Ascending aorta (tissue), 2 donors: ENCODE measurements at regions not wholly inside any gene's neighbourhood (a gene's known extent, or its start where the extent isn't known, plus 50 kb on each side); places are given as distances from the start of the nearest gene placed in this dataset.
"Not testable (repeated sequence)": the region's sequence is repeated elsewhere in the genome, so short reads cannot be mapped to it uniquely, and the experiment has no call there.

Source experiments
- DNase-seq, 2 donors: peaks; one replicate each; pipeline ENCODE4 v3.0.0-alpha.2; 2019; ENCODE audit warnings: low spot score in 2 of 2
- H3K27ac ChIP-seq, 2 donors: fragments of 200-600 bp; sonication (generic); one replicate each; pipeline ENCODE4 v1.5.1; 2016 to 2017; ENCODE audit warnings: mild to moderate bottlenecking in 1 of 2
- H3K27me3 ChIP-seq: fragments of 200-600 bp; sonication (generic); one replicate; pipeline ENCODE4 v1.5.1; 2017
- H3K36me3 ChIP-seq, 2 donors: fragments of 200-600 bp; sonication (generic); one replicate each; pipeline ENCODE4 v1.5.1; 2016
- H3K4me1 ChIP-seq, 2 donors: fragments of 200-600 bp; sonication (generic); one replicate each; pipeline ENCODE4 v1.5.1; 2016 to 2017; ENCODE audit warnings: mild to moderate bottlenecking in 1 of 2
- H3K4me3 ChIP-seq, 2 donors: fragments of 200-600 bp; sonication (generic); one replicate each; pipeline ENCODE4 v1.5.1; 2016 to 2017; ENCODE audit warnings: mild to moderate bottlenecking in 1 of 2
- H3K9me3 ChIP-seq, 2 donors: fragments of 200-600 bp; sonication (generic); one replicate each; pipeline ENCODE4 v1.5.1; 2016
- intact Hi-C: fragments of 100-400 bp; cut with DNase I; formaldehyde crosslinking; loops from one replicate; pipeline ENCODE4 v1.15.1; 2023
- TF ChIP-seq, protein P1 (sequence below), 3 experiments: fragments of 200-600 bp in 2 of 3; fragments of 450-650 bp in 1 of 3; sonication (generic) in 2 of 3; IDR thresholded peaks; one replicate each; pipeline ENCODE4 v1.5.1; 2016 to 2019; ENCODE audit warnings: antibody characterized with exemption in 3 of 3, mild to moderate bottlenecking in 1 of 3, moderate library complexity in 1 of 3

DNA sequence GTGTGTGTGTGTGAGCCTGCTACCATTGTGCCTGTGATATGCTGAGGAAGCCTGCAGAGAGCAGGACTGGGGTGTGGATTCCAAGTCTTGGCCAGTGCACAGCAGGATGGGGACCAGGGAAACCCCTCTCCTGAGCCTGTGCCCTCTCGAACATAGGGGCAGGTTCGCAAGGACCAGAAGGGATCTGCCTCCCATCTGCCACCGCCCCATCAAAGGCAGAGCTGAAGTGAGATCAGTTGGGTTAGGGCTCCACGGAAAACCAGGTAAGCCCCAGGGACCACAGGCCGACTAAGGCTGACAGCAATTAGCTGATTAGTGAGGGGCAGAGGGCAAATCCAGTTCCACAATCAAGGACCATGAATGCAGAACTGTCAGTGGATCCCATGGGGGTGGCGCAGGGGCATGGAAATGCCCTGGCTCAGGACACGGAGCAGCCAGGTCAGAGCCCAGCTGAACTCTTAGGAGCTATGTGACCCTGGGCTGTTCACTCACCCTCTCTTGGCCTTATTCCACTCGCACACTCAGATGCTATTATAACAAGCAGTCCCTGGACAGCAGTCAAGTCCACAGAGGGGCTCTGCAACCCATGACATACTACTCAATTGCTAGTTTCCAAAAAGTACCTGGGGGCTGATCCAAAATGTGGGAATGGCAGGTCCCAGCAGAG lies 84.2 kb upstream of the ID2 start:
- Histone ChIP-seq H3K27ac (no peak overlapping the region), H3K9me3 (no peaks in the 10 kb centered on the region), H3K27me3 (no peaks in the 10 kb centered on the region), H3K36me3 (no peaks in the 10 kb centered on the region), H3K4me3 (no peak overlapping the region), H3K4me1 (peaks cover 0 to 4% of the 10 kb centered on the region in 2 donors)
- DNase-seq, result peak in 1 of 2 donors; percentile 57
- TF ChIP-seq, protein P1, sequence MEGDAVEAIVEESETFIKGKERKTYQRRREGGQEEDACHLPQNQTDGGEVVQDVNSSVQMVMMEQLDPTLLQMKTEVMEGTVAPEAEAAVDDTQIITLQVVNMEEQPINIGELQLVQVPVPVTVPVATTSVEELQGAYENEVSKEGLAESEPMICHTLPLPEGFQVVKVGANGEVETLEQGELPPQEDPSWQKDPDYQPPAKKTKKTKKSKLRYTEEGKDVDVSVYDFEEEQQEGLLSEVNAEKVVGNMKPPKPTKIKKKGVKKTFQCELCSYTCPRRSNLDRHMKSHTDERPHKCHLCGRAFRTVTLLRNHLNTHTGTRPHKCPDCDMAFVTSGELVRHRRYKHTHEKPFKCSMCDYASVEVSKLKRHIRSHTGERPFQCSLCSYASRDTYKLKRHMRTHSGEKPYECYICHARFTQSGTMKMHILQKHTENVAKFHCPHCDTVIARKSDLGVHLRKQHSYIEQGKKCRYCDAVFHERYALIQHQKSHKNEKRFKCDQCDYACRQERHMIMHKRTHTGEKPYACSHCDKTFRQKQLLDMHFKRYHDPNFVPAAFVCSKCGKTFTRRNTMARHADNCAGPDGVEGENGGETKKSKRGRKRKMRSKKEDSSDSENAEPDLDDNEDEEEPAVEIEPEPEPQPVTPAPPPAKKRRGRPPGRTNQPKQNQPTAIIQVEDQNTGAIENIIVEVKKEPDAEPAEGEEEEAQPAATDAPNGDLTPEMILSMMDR (IDR thresholded peaks at IDR 0.05), result no peak
- intact Hi-C loops, result no loop called here

- H3K4me3 ChIP-seq, result no peak overlapping the region
- no peaks in the 10 kb centered on the region for H3K27me3 ChIP-seq
- peaks cover 0 to 4% of the 10 kb centered on the region in 2 donors for H3K4me1 ChIP-seq
- no peak overlapping the region for H3K27ac ChIP-seq
- no peaks in the 10 kb centered on the region for H3K36me3 ChIP-seq
- peak; percentile 19 to 78 for DNase-seq
- TF ChIP-seq, protein P1 (IDR thresholded peaks at IDR 0.05), result no peak
- no peaks in the 10 kb centered on the region for H3K9me3 ChIP-seq
- intact Hi-C loops, result no loop called here
Measured at GRCh38 chr2:8598295-8599165, 83.3 kb upstream of the ID2 start.

GRCh38 chr2:8599421-8600242 lies 82.2 kb upstream of the ID2 start:
- TF ChIP-seq, protein P1 (IDR thresholded peaks at IDR 0.05), result no peak
- no peaks in the 10 kb centered on the region for H3K9me3 ChIP-seq
- intact Hi-C loops, result no loop called here
- H3K4me1 ChIP-seq, result no peaks in the 10 kb centered on the region
- no peaks in the 10 kb centered on the region for H3K27me3 ChIP-seq
- no peak overlapping the region for H3K27ac ChIP-seq
- DNase-seq, result peak in 1 of 2 donors; percentile 56
- H3K36me3 ChIP-seq, result no peaks in the 10 kb centered on the region
- no peak overlapping the region for H3K4me3 ChIP-seq

DNA sequence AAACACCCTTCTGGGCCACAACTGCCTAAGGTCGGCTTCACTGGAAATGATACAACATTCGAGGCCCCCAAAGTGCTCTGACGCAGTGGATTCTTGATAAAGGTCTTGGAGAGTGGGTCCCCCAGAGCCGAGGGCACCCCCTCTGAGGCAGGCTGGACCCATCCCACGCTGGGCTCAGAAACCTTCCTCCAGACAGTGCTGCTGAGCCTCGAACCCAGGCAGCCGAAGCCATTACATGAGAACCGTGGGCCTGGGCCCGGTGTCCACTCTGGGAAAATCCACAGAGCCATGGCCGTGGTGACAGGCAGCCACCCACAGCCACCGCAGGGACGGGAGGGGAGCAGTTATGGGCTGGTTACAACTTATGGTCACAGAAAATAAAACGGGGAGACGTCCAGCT lies 81.4 kb upstream of the ID2 start:
- Histone ChIP-seq H3K4me3 (no peak overlapping the region), H3K4me1 (no peaks in the 10 kb centered on the region), H3K27me3 (no peaks in the 10 kb centered on the region), H3K9me3 (no peaks in the 10 kb centered on the region), H3K27ac (no peak overlapping the region), H3K36me3 (no peaks in the 10 kb centered on the region)
- intact Hi-C loops, result no loop called here
- peak in 1 of 2 donors; percentile 44 for DNase-seq
- TF ChIP-seq, protein P1 (IDR thresholded peaks at IDR 0.05), result no peak

DNA sequence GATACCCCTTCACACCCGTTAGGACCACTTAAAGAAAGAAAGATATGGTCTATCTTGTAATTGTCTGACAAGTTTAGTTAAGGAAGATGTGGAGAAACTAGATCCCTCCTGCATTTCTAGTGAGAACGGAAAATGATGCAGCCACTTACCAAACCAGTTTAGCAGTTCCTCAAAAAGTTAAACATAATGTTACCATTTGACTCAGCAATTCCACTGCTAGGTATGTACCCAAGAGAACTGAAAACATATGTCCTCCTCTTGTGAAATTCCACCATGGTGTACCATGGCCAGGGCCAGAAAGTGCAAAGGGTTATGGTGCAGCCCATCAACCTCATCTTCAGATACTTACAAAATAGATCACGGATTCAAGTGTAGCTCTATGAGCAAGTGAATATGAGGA lies 79.0 kb upstream of the ID2 start:
- no peak overlapping the region for H3K4me3 ChIP-seq
- peak in 1 of 2 donors; percentile 11 for DNase-seq
- intact Hi-C loops, result no loop called here
- TF ChIP-seq, protein P1 (IDR thresholded peaks at IDR 0.05), result no peak
- no peaks in the 10 kb centered on the region for H3K36me3 ChIP-seq
- no peaks in the 10 kb centered on the region for H3K27me3 ChIP-seq
- H3K4me1 ChIP-seq, result peaks cover 0 to 4% of the 10 kb centered on the region in 2 donors
- no peaks in the 10 kb centered on the region for H3K9me3 ChIP-seq
- no peak overlapping the region for H3K27ac ChIP-seq

- intact Hi-C loops, DNase-seq, H3K4me3 ChIP-seq, H3K27me3 ChIP-seq, H3K36me3 ChIP-seq, H3K27ac ChIP-seq, H3K9me3 ChIP-seq, H3K4me1 ChIP-seq: not testable (repeated sequence)
Measured at GRCh38 chr2:8603356-8603755, 78.5 kb upstream of the ID2 start.
